Osteocyte (in vitro differentiated cells): ENCODE measurements at regions not wholly inside any gene's neighbourhood (a gene's known extent, or its start where the extent isn't known, plus 50 kb on each side); places are given as distances from the start of the nearest gene placed in this dataset.

Experiments
- DNase-seq: peaks from one replicate; pipeline ENCODE4 v3.0.0; 2021; ENCODE audit warnings: mixed read lengths; ENCODE audit not compliant: unreplicated experiment; ENCODE audit errors: extremely low spot score
- H3K27ac Mint-ChIP-seq: one replicate; pipeline ENCODE4 v1.8.0; 2021; ENCODE audit warnings: mild to moderate bottlenecking, mixed read lengths; ENCODE audit not compliant: unreplicated experiment
- H3K27me3 Mint-ChIP-seq: one replicate; pipeline ENCODE4 v1.8.0; 2021; ENCODE audit warnings: mixed read lengths; ENCODE audit not compliant: unreplicated experiment
- H3K36me3 Mint-ChIP-seq: one replicate; pipeline ENCODE4 v1.8.0; 2021; ENCODE audit warnings: mixed read lengths; ENCODE audit not compliant: unreplicated experiment
- H3K4me1 Mint-ChIP-seq: one replicate; pipeline ENCODE4 v1.8.0; 2021; ENCODE audit warnings: mixed read lengths; ENCODE audit not compliant: unreplicated experiment
- H3K4me3 Mint-ChIP-seq: one replicate; pipeline ENCODE4 v1.8.0; 2021; ENCODE audit warnings: mild to moderate bottlenecking, moderate library complexity, mixed read lengths; ENCODE audit not compliant: unreplicated experiment
- H3K9me3 Mint-ChIP-seq: one replicate; pipeline ENCODE4 v1.8.0; 2021; ENCODE audit warnings: mixed read lengths; ENCODE audit not compliant: unreplicated experiment
- CTCF ChIP-seq: fragments of 200-600 bp; sonication (generic); IDR thresholded peaks from 2 replicates; pipeline ENCODE4 v1.5.0; 2021; ENCODE audit warnings: antibody characterized with exemption, mild to moderate bottlenecking, moderate library complexity

GRCh38 chr5:99072846-99073245 is 144.0 kb upstream of the CHD1 start:
- no peak overlapping the region for H3K27ac Mint-ChIP-seq
- no peaks in the 10 kb centered on the region for H3K9me3 Mint-ChIP-seq
- no peak for TF ChIP-seq CTCF
- no peaks in the 10 kb centered on the region for H3K36me3 Mint-ChIP-seq
- H3K4me3 Mint-ChIP-seq = no peak overlapping the region
- H3K4me1 Mint-ChIP-seq = no peaks in the 10 kb centered on the region
- DNase-seq = no peak
- H3K27me3 Mint-ChIP-seq = peaks cover 15% of the 10 kb centered on the region

GRCh38 chr5:99070822-99071221 is 142.0 kb upstream of the CHD1 start:
- Mint-ChIP-seq H3K4me3 (no peak overlapping the region), H3K27me3 (peaks cover 9% of the 10 kb centered on the region), H3K27ac (no peak overlapping the region), H3K9me3 (no peaks in the 10 kb centered on the region), H3K36me3 (no peaks in the 10 kb centered on the region), H3K4me1 (no peaks in the 10 kb centered on the region)
- no peak for TF ChIP-seq CTCF
- DNase-seq = no peak

- no peak overlapping the region for H3K27ac Mint-ChIP-seq
- H3K36me3 Mint-ChIP-seq = no peaks in the 10 kb centered on the region
- no peak overlapping the region for H3K4me3 Mint-ChIP-seq
- peaks cover 9% of the 10 kb centered on the region for H3K27me3 Mint-ChIP-seq
- DNase-seq = no peak
- no peaks in the 10 kb centered on the region for H3K9me3 Mint-ChIP-seq
- TF ChIP-seq CTCF = no peak
- H3K4me1 Mint-ChIP-seq = no peaks in the 10 kb centered on the region
These were observed 141.6 kb upstream of the CHD1 start for GRCh38 chr5:99070362-99070761.

GRCh38 chr5:99068944-99069650 is 140.3 kb upstream of the CHD1 start:
- Mint-ChIP-seq H3K36me3 (no peaks in the 10 kb centered on the region), H3K27ac (no peak overlapping the region), H3K27me3 (peaks cover 7% of the 10 kb centered on the region), H3K4me1 (no peaks in the 10 kb centered on the region), H3K4me3 (no peak overlapping the region), H3K9me3 (no peaks in the 10 kb centered on the region)
- DNase-seq = no peak
- no peak for TF ChIP-seq CTCF

GRCh38 chr5:99063737-99064136 is 134.9 kb upstream of the CHD1 start:
- no peak for TF ChIP-seq CTCF
- Mint-ChIP-seq H3K9me3 (no peaks in the 10 kb centered on the region), H3K4me1 (peaks cover 16% of the 10 kb centered on the region), H3K27me3 (peaks cover 2% of the 10 kb centered on the region), H3K36me3 (no peaks in the 10 kb centered on the region), H3K4me3 (no peak overlapping the region), H3K27ac (no peak overlapping the region)
- DNase-seq = no peak
